Gastroesophageal sphincter (tissue), 4 donors: ENCODE measurements at regions not wholly inside any gene's neighbourhood (a gene's known extent, or its start where the extent isn't known, plus 50 kb on each side); places are given as distances from the start of the nearest gene placed in this dataset.

Experiments used
- ATAC-seq: fragments of 150-250 bp; one replicate; pipeline ENCODE4 v1.9.1; 2016; ENCODE audit warnings: mild to moderate bottlenecking, moderate library complexity
- H3K27ac ChIP-seq, 4 donors: fragments of 200-600 bp; sonication (generic) in 3 of 4; 1 replicate in 3 of 4; 2 replicates in 1 of 4; pipeline ENCODE4 v1.5.1; 2016 to 2019
- H3K27me3 ChIP-seq: fragments of 200-600 bp; sonication (generic); one replicate; pipeline ENCODE4 v1.5.1; 2019
- H3K36me3 ChIP-seq, 2 donors: fragments of 200-600 bp; sonication (generic); one replicate each; pipeline ENCODE4 v1.5.1; 2019; ENCODE audit warnings: control low read depth in 1 of 2
- H3K4me1 ChIP-seq, 3 donors: fragments of 200-600 bp; sonication (generic); 1 replicate in 2 of 3; 2 replicates in 1 of 3; pipeline ENCODE4 v1.5.1; 2016 to 2019; ENCODE audit warnings: control low read depth in 2 of 3
- H3K4me3 ChIP-seq, 2 donors: fragments of 200-600 bp; sonication (generic); one replicate each; pipeline ENCODE4 v1.5.1; 2019; ENCODE audit warnings: mild to moderate bottlenecking in 1 of 2, moderate library complexity in 1 of 2
- H3K9me3 ChIP-seq, 3 donors: fragments of 200-600 bp; sonication (generic); one replicate each; pipeline ENCODE4 v1.5.1; 2017 to 2019; ENCODE audit warnings: control low read depth in 2 of 3
- CTCF ChIP-seq, 4 experiments: fragments of 200-600 bp in 2 of 4; fragments of 450-650 bp in 2 of 4; sonication (generic) in 1 of 4; IDR thresholded peaks; one replicate each; pipeline ENCODE4 v1.5.1; 2017 to 2019; ENCODE audit warnings: antibody characterized with exemption in 4 of 4, mild to moderate bottlenecking in 2 of 4, moderate library complexity in 2 of 4
- EP300 ChIP-seq: sonication (generic); formaldehyde crosslinking; IDR thresholded peaks from one replicate; pipeline ENCODE4 v1.6.1; 2017; ENCODE audit warnings: antibody characterized with exemption, mild to moderate bottlenecking
- POLR2A ChIP-seq, 2 donors: fragments of 450-650 bp; IDR thresholded peaks; one replicate each; pipeline ENCODE4 v1.6.1; 2017; ENCODE audit warnings: antibody characterized with exemption in 2 of 2, mild to moderate bottlenecking in 2 of 2, moderate library complexity in 1 of 2
- POLR2AphosphoS5 ChIP-seq: sonication (generic); formaldehyde crosslinking; IDR thresholded peaks from one replicate; pipeline ENCODE4 v1.6.1; 2017; ENCODE audit warnings: antibody characterized with exemption
- WGBS, 2 donors: methylation state at CpG; one replicate each; pipeline ENCODE4 v1.1.5; 2018; ENCODE audit warnings: low coverage in 1 of 2; 5-methylcytosine and 5-hydroxymethylcytosine counted together

GRCh38 chr12:68462803-68463202 lies 130.6 kb upstream of the MDM1 start:
- WGBS, 2 donors = 87 to 88% methylated on average over 4 of the region's 4 CpGs
- no peaks in the 10 kb centered on the region for H3K36me3 ChIP-seq
- TF ChIP-seq POLR2A (IDR thresholded peaks at IDR 0.05) = no peak
- TF ChIP-seq EP300 = no peak
- no peak for TF ChIP-seq POLR2AphosphoS5
- TF ChIP-seq CTCF (IDR thresholded peaks at IDR 0.05) = no peak
- no peaks in the 10 kb centered on the region for H3K4me1 ChIP-seq
- no peak overlapping the region for H3K27ac ChIP-seq
- no peak overlapping the region for H3K4me3 ChIP-seq
- no peaks in the 10 kb centered on the region for H3K9me3 ChIP-seq
- no peak for ATAC-seq
- H3K27me3 ChIP-seq = no peaks in the 10 kb centered on the region

GRCh38 chr12:68465227-68465626 lies 133.1 kb upstream of the MDM1 start:
- Histone ChIP-seq H3K9me3 (no peaks in the 10 kb centered on the region), H3K27me3 (no peaks in the 10 kb centered on the region), H3K27ac (no peak overlapping the region), H3K36me3 (no peaks in the 10 kb centered on the region), H3K4me3 (no peak overlapping the region), H3K4me1 (no peaks in the 10 kb centered on the region)
- no peak for ATAC-seq
- TF ChIP-seq POLR2A (IDR thresholded peaks at IDR 0.05) (no peak), EP300 (no peak), POLR2AphosphoS5 (no peak), CTCF (IDR thresholded peaks at IDR 0.05) (no peak)
- 81 to 90% methylated on average over 2 of the region's 2 CpGs for WGBS, 2 donors

- WGBS, 2 donors = 71 to 79% methylated on average over 2 to 3 of the region's 3 CpGs
- no peak for ATAC-seq
- Histone ChIP-seq H3K27ac (no peak overlapping the region), H3K27me3 (no peaks in the 10 kb centered on the region), H3K4me3 (no peak overlapping the region), H3K4me1 (no peaks in the 10 kb centered on the region), H3K36me3 (no peaks in the 10 kb centered on the region), H3K9me3 (no peaks in the 10 kb centered on the region)
- TF ChIP-seq CTCF (IDR thresholded peaks at IDR 0.05) = no peak
- TF ChIP-seq POLR2AphosphoS5 = no peak
- TF ChIP-seq EP300 = no peak
- no peak for TF ChIP-seq POLR2A (IDR thresholded peaks at IDR 0.05)
Measured at GRCh38 chr12:68467514-68467913, 135.4 kb upstream of the MDM1 start.

- ATAC-seq = no peak
- TF ChIP-seq CTCF (IDR thresholded peaks at IDR 0.05) (no peak), POLR2AphosphoS5 (no peak), POLR2A (IDR thresholded peaks at IDR 0.05) (no peak), EP300 (no peak)
- H3K4me1 ChIP-seq = no peaks in the 10 kb centered on the region
Measured at GRCh38 chr12:68468036-68468435, 135.9 kb upstream of the MDM1 start.

GRCh38 chr12:68469113-68469512 lies 137.0 kb upstream of the MDM1 start:
- Histone ChIP-seq H3K27ac (no peak overlapping the region), H3K36me3 (no peaks in the 10 kb centered on the region), H3K27me3 (no peaks in the 10 kb centered on the region), H3K4me1 (no peaks in the 10 kb centered on the region), H3K4me3 (no peak overlapping the region), H3K9me3 (no peaks in the 10 kb centered on the region)
- no peak for ATAC-seq
- WGBS, 2 donors = 83 to 88% methylated on average over 3 of the region's 3 CpGs
- no peak for TF ChIP-seq POLR2AphosphoS5
- TF ChIP-seq CTCF (IDR thresholded peaks at IDR 0.05) = no peak
- no peak for TF ChIP-seq EP300
- TF ChIP-seq POLR2A (IDR thresholded peaks at IDR 0.05) = no peak

More at GRCh38 chr12:68468036-68468435, 135.9 kb upstream of the MDM1 start:
- WGBS, 2 donors = 90% methylated on average over 2 of the region's 2 CpGs; no CpG with 5 or more reads in 1 of the 2 donors
- Histone ChIP-seq H3K36me3 (no peaks in the 10 kb centered on the region), H3K4me3 (no peak overlapping the region), H3K27me3 (no peaks in the 10 kb centered on the region), H3K27ac (no peak overlapping the region), H3K9me3 (no peaks in the 10 kb centered on the region)
